ENCODE measurements at regions not wholly inside any gene's neighbourhood (a gene's known extent, or its start where the extent isn't known, plus 50 kb on each side); places are given as distances from the start of the nearest gene placed in this dataset.
"Not testable (repeated sequence)": the region's sequence is repeated elsewhere in the genome, so short reads cannot be mapped to it uniquely, and the experiment has no call there.

DNA sequence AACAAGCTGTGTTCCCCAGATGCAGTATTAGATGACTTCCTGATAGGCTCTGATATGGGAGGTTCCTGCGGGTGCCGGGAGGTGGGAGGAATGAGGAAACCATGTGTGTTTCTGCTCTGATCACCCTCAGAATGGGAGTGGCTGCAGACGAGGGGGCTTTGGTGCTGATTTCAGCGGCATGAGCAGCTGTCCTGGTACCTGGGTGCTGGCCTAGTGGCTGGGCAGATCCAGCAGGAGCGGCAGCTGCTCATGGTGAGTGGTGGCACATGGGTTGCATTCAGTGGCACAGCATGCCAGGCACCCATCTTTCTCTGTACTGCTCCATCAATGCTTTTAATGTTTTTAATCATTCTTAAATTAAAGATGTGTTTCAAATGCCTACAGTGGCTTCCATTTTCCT lies 177.2 kb upstream of the NETO1 start:
- no peak for DNase-seq

- DNase-seq = no peak
These were observed 175.8 kb upstream of the NETO1 start for GRCh38 chr18:73043611-73044010.

DNA sequence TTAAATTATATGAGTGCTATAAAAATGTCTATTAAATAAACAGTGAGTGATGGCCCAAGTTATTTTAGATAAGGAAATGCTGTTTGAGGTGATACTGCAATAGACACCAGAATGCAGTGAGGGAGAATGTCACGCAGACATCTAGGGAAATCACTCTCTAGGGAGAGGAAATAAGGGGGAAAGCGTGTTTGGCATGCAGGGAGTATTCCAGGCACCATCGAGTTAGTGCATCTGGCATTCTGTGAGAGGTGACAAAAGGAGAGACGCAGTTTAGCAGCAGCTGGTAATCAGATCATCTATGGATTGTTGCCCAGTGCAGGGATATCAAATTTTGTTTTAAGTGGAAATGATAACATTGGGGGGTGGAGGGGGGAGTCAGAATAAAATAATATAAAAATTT lies 175.4 kb upstream of the NETO1 start:
- peak; percentile 36 for DNase-seq

- no peak for DNase-seq
These were observed 172.5 kb upstream of the NETO1 start for GRCh38 chr18:73040247-73040646.

- no peak for DNase-seq
These were observed 170.5 kb upstream of the NETO1 start for GRCh38 chr18:73038336-73038735.

- DNase-seq = no peak
These were observed 156.2 kb upstream of the NETO1 start for GRCh38 chr18:73023975-73024374.

DNA sequence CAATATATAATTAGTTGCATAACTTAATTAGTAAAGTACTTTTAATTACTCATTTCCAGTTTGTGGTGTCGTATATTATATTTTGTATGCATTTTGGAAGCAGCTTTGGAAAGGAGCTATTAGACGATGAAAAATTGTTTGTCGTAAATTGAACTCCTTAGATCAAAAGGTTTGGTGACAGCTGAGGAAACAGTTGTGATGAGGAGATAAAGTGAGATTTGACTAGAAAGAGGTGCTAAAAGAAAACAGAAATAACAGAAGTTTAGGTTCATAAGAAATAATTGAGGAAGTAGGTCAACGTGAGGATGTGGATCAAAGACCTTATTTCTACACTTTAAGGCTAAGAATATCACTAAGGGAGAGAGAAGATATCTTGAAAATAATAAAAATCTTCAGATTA lies 141.9 kb upstream of the NETO1 start:
- DNase-seq = no peak

GRCh38 chr18:73007915-73008308 lies 140.1 kb upstream of the NETO1 start:
- no peak for DNase-seq

DNA sequence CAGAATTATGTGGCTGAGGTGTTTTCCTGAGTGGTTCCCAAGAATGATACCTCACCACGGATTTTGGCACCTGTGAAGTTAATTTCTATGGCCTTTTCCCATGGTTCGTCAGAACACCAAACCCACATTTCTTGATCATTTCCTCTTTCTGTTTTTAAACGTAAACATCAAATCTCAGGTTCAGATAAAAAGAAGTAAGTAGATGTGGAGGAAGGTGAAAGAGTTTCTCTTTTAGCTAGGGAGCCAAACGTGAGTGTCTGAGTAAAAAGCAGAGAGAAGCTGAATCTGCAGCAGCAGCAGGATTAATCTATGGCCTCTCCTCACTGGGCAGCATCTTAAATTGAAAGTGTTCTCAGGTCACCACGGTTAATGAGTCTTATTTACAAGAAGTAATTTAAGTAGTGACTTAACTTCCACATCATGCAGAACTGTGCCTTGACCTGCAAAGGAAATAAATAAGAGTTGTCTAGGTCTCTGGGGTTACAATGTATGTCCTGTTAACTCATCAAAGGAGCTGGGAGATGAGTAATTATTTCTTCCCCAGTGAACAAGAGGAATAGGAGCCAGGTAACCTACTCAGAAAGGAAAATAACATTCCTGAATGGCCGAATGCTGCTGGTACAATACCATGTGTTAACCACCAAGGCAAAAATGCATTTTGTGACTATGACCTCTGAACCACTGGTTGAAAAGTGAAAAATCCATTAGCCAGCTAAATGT lies 139.6 kb upstream of the NETO1 start:
- no peak for DNase-seq

DNA sequence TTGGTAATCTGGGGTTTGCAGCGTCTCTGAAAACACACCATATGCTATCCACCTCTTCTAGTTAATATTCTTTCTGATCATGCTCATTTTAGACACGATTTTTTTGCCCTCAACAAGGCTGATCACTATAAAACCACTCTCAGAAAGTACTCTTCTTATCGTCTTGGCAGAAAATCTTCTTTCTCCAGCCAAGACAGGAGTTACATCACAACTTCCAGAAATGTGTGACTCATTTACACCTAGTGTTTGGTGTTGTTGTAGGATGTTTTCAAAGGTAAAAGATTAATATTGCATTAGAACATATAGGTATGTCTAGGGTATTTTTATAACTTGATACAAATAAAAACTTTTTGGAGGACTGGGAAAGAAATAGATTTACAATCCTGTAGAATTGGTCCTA lies 138.5 kb upstream of the NETO1 start:
- DNase-seq = no peak

GRCh38 chr18:73004260-73004659 lies 136.5 kb upstream of the NETO1 start:
- no peak for DNase-seq

DNA sequence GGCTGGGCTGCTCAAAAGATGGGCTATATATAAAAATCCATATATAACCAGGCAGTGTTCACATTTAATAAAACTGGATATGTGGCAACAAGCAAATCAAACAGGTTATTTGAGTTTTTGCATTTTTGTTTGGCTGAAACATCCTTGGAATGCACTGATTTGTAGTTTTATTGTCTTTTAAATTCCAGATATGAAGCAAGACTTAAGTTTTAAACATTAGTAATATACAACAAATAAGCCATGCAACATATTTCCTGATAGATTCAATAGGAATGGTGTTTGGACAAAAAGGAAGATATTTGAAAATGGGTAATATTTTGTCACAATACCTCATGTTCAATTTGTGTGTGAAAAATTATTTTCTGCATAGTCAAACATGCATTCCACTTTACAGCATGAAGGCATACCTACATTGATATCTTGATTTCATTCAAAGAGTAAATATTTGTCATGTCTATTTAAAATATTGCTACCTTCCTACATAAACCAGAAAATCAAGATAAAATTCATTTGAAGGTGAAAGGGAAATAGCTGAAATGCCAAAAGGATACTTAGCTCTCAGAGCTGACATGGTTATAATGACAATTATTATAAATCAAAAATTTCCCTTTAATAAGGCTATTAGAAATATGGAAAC lies 132.3 kb upstream of the NETO1 start:
- DNase-seq = no peak

- no peak for DNase-seq
These were observed 127.8 kb upstream of the NETO1 start for GRCh38 chr18:72995558-72995957.

DNA sequence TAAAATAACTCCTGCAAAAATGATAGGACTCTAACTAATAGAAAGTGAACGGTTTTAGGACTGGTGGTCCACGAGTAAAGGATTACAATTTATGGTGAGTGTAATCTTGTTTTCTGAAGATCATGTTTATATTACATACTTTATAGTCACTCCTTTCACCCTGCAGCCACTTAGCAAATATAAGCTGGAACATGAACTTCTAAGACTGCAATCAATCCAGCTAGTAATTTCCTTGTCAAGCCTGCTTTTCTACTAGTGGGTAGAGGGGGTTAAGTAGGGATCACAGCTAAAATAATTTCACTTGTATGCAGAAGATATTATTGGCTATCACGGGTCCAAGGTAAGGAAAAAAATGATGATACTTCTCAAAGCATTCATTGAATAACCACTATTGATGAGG lies 125.5 kb upstream of the NETO1 start:
- DNase-seq = no peak

- no peak for DNase-seq
These were observed 123.6 kb upstream of the NETO1 start for GRCh38 chr18:72991379-72991778.

DNA sequence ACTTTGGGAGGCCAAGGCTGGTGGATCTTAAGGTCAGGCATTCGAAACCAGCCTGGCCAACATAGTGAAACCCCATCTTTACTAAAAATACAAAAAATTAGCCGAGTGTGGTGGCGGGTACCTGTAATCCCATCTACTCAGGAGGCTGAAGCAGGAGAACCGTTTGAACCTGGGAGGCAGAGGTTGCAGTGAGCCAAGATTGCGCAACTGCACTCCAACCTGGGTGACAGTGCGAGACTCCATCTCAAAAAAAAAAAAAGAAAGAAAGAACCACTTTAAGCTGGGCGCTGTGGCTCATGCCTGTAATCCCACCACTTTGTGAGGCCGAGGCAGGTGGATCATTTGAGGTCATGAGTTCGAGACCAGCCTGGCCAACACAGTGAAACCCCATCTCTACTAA lies 119.8 kb upstream of the NETO1 start:
- DNase-seq = not testable (repeated sequence)

DNA sequence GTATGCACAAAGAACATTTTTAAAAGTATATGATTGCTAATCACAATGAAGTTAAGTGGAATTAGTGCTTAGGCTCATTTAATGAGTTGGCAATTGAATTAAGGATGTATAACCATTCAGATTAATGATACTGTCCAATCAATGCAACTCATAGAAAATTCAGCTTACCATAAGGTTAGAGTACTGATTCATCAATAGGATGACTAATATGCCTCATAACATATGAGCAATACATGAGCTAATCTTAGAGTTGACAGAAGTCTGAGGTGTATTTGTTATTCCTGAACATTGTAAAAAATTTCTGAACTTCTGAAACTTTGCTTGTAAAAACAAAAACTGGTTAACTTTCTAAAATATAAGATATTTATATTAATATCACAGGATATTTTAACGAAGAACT lies 118.3 kb upstream of the NETO1 start:
- DNase-seq = no peak

GRCh38 chr18:72985686-72986085 lies 117.9 kb upstream of the NETO1 start:
- DNase-seq = no peak

DNA sequence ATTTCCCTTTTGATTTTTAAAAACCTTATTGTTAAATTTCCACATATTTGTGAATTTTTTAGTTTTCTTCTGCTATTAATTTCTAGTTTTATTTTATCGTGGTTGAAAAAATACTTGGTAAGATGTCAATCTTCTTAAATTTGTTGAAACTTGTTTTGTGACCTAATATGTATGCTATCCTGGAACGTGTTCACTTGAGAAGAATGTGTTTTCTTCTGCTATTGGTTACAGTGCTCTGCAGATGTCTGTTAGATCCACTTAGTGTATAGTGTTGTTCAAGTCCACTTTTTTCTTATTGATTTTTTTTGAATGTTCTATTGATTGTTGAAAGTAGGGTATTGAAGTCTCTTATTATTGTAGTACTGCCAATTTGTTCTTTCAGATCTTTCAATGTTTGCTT lies 116.5 kb upstream of the NETO1 start:
- DNase-seq = no peak

DNA sequence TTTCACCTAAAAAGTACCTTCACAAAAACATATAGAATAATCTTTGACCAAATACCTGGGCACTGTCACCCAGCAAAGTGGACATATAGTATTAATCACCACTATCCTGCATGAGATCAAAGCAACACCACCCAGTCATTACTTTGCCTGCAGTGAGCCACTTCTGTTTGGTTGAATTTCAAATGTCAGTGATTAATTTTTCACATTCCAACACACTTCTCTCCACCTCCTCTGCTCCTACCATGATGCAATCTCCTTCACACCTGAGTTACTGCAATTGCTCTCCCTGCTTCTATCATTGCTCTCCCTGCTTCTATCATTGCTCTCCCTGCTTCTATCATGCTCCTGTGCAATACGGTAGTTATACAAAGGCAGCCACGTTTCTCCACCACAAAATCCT lies 106.1 kb upstream of the NETO1 start:
- DNase-seq = no peak

GRCh38 chr18:72965616-72966015 lies 97.8 kb upstream of the NETO1 start:
- no peak for DNase-seq

DNA sequence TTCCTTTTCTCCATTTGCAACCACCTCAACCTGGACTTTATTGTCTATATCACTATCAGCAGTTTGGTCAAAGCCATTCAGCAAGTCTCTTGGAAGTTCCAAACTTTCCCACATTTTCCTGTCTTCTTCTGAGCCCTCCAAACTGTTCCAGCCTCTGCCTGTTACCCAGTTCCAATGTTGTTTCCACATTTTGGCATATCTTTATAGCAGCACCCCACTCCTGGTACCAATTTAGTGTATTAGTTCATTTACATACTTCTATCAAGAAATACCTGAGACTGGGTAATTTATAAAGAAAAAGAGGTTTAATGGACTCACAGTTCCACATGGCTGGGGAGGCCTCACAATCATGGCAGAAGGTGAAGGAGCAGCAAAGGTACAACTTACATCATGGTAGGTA lies 90.4 kb upstream of the NETO1 start:
- DNase-seq = not testable (repeated sequence)

- DNase-seq = no peak
These were observed 80.7 kb upstream of the NETO1 start for GRCh38 chr18:72948439-72948838.

- no peak for DNase-seq
These were observed 75.0 kb upstream of the NETO1 start for GRCh38 chr18:72942766-72943165.

DNA sequence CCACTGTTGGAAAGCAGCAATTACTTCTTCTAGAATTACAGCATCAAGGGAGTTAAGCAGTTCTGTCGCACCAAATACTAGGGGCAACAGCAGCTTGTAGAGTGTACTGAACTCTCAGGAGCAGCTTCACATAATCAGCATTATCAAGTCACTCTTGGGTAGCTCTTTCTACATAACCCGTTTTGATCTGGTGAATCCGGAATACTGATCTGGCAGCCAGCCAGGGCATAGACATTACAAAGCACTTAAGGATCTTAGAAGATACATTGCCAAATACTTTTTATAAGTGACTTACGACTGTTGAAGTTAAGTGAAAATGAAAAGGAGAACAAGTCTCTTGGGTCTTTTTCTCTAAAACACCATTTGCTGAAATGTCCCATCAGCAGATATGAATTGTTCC lies 73.2 kb upstream of the NETO1 start:
- peak; percentile 14 for DNase-seq
